Tibial artery (tissue), 4 donors: ENCODE measurements at regions not wholly inside any gene's neighbourhood (a gene's known extent, or its start where the extent isn't known, plus 50 kb on each side); places are given as distances from the start of the nearest gene placed in this dataset.

Experiments used
- DNase-seq, 2 donors: peaks; one replicate each; pipeline ENCODE4 v3.0.0-alpha.2; 2019
- H3K27ac ChIP-seq, 2 donors: fragments of 200-600 bp; sonication (generic) in 1 of 2; 1 replicate in 1 of 2; 2 replicates in 1 of 2; pipeline ENCODE4 v1.5.1; 2018 to 2019; ENCODE audit warnings: mild to moderate bottlenecking in 1 of 2
- H3K27me3 ChIP-seq, 2 donors: fragments of 200-600 bp; sonication (generic) in 1 of 2; one replicate each; pipeline versions ENCODE4 v1.5.1 to v1.6.0; 2016 to 2019
- H3K36me3 ChIP-seq, 3 donors: fragments of 200-600 bp; sonication (generic) in 2 of 3; one replicate each; pipeline ENCODE4 v1.5.1; 2016 to 2019; ENCODE audit warnings: mild to moderate bottlenecking in 2 of 3
- H3K4me1 ChIP-seq, 4 donors: fragments of 200-600 bp; sonication (generic) in 2 of 4; 1 replicate in 3 of 4; 2 replicates in 1 of 4; pipeline ENCODE4 v1.5.1; 2016 to 2019
- H3K4me3 ChIP-seq, 2 donors: fragments of 200-600 bp; sonication (generic) in 1 of 2; 1 replicate in 1 of 2; 2 replicates in 1 of 2; pipeline ENCODE4 v1.5.1; 2018 to 2019; ENCODE audit warnings: mild to moderate bottlenecking in 2 of 2
- H3K9me3 ChIP-seq, 3 donors: fragments of 200-600 bp; sonication (generic) in 1 of 3; one replicate each; pipeline ENCODE4 v1.5.1; 2016 to 2019
- CTCF ChIP-seq, 2 experiments: fragments of 200-600 bp in 1 of 2; fragments of 450-650 bp in 1 of 2; IDR thresholded peaks; one replicate each; pipeline ENCODE4 v1.5.1; 2017 to 2019; ENCODE audit warnings: antibody characterized with exemption in 2 of 2, mild to moderate bottlenecking in 1 of 2, moderate library complexity in 1 of 2
- intact Hi-C: fragments of 100-400 bp; cut with DNase I; formaldehyde crosslinking; loops from one replicate; pipeline ENCODE4 v1.15.0; 2023; ENCODE audit warnings: low total_unique reads

DNA sequence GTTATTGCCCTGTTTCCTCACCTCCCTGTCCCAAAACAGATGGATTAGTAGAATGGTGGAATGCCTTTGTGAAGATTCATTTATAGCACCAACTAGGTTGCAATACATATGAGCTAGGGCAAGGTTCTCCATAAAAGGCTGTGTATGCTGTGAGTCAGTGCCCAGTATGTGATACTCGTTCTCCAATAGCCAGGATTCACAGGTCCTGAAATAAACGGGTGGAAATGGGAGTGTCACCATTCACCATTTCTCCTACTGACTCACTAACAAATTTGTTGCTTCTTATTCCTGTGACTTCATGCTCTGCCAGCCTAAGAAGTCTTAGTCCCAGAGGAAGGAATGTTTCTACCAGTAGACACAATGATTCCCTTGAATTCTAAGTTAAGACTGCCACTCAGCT, 1745.4 kb downstream of the SLITRK1 start:
- intact Hi-C loops: no loop called here
- no peaks in the 10 kb centered on the region for H3K36me3 ChIP-seq
- no peaks in the 10 kb centered on the region for H3K4me1 ChIP-seq
- no peaks in the 10 kb centered on the region for H3K27me3 ChIP-seq
- H3K4me3 ChIP-seq: no peak overlapping the region
- no peaks in the 10 kb centered on the region for H3K9me3 ChIP-seq
- no peak for TF ChIP-seq CTCF (IDR thresholded peaks at IDR 0.05)
- H3K27ac ChIP-seq: no peak overlapping the region
- no peak for DNase-seq

DNA sequence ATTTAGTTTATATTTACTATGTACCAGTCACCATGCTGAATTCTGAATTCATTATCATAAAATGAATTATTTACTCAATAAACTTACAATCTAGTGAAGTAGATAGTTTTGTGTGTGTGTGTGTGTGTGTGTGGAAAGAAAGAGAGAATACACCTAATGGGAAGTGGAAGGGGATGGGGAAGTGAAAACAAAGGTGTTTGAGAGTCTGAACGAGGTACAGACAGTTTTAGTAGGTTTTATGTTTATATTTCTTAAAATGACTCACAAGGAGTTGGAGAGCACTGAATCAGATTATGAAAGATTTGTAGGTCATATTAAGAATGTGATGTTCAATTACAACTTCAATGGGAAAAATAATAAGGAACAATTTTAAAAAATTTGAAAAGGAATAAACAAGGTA, 1753.0 kb downstream of the SLITRK1 start:
- Histone ChIP-seq H3K4me3 (no peak overlapping the region), H3K27ac (no peak overlapping the region), H3K4me1 (no peaks in the 10 kb centered on the region), H3K36me3 (no peaks in the 10 kb centered on the region), H3K9me3 (no peaks in the 10 kb centered on the region), H3K27me3 (no peaks in the 10 kb centered on the region)
- no peak for DNase-seq
- no peak for TF ChIP-seq CTCF (IDR thresholded peaks at IDR 0.05)
- intact Hi-C loops: no loop called here

GRCh38 chr13:82118589-82118988, 1763.7 kb downstream of the SLITRK1 start:
- no peaks in the 10 kb centered on the region for H3K9me3 ChIP-seq
- H3K36me3 ChIP-seq: no peaks in the 10 kb centered on the region
- H3K27ac ChIP-seq: no peak overlapping the region
- no peak overlapping the region for H3K4me3 ChIP-seq
- no peaks in the 10 kb centered on the region for H3K4me1 ChIP-seq
- DNase-seq: no peak
- intact Hi-C loops: no loop called here
- no peak for TF ChIP-seq CTCF (IDR thresholded peaks at IDR 0.05)
- H3K27me3 ChIP-seq: no peaks in the 10 kb centered on the region

GRCh38 chr13:82116422-82116989, 1765.8 kb downstream of the SLITRK1 start:
- intact Hi-C loops: no loop called here
- no peak for DNase-seq
- no peaks in the 10 kb centered on the region for H3K27me3 ChIP-seq
- no peak overlapping the region for H3K27ac ChIP-seq
- H3K9me3 ChIP-seq: no peaks in the 10 kb centered on the region
- no peaks in the 10 kb centered on the region for H3K36me3 ChIP-seq
- H3K4me3 ChIP-seq: no peak overlapping the region
- TF ChIP-seq CTCF (IDR thresholded peaks at IDR 0.05): no peak
- no peaks in the 10 kb centered on the region for H3K4me1 ChIP-seq

GRCh38 chr13:82115391-82115790, 1766.9 kb downstream of the SLITRK1 start:
- H3K27me3 ChIP-seq: no peaks in the 10 kb centered on the region
- no peaks in the 10 kb centered on the region for H3K9me3 ChIP-seq
- intact Hi-C loops: no loop called here
- no peak for DNase-seq
- H3K36me3 ChIP-seq: no peaks in the 10 kb centered on the region
- no peaks in the 10 kb centered on the region for H3K4me1 ChIP-seq
- no peak for TF ChIP-seq CTCF (IDR thresholded peaks at IDR 0.05)
- H3K27ac ChIP-seq: no peak overlapping the region
- H3K4me3 ChIP-seq: no peak overlapping the region

GRCh38 chr13:82096256-82096655, 1755.3 kb upstream of the SPRY2 start:
- TF ChIP-seq CTCF (IDR thresholded peaks at IDR 0.05): no peak
- intact Hi-C loops: no loop called here
- H3K27ac ChIP-seq: no peak overlapping the region

More at GRCh38 chr13:82096256-82096655, 1755.3 kb upstream of the SPRY2 start:
- no peaks in the 10 kb centered on the region for H3K27me3 ChIP-seq
- H3K36me3 ChIP-seq: no peaks in the 10 kb centered on the region
- no peaks in the 10 kb centered on the region for H3K9me3 ChIP-seq
- DNase-seq: no peak
- H3K4me3 ChIP-seq: no peak overlapping the region
- no peaks in the 10 kb centered on the region for H3K4me1 ChIP-seq
